DOHH2 (cell line): ENCODE measurements at regions not wholly inside any gene's neighbourhood (a gene's known extent, or its start where the extent isn't known, plus 50 kb on each side); places are given as distances from the start of the nearest gene placed in this dataset.

Source experiments
- H3F3A ChIP-seq: fragments of 200-600 bp; sonication (generic), shearing (Covaris generic); 2 replicates; pipeline ENCODE4 v1.6.0; 2016; ENCODE audit warnings: antibody characterized with exemption, mild to moderate bottlenecking; ENCODE audit not compliant: control insufficient read depth, insufficient read depth
- H3K27ac ChIP-seq: fragments of 200-600 bp; sonication (generic); 2 replicates; pipeline ENCODE4 v1.5.1; 2014; ENCODE audit warnings: low read depth, mild to moderate bottlenecking, low read length, moderate library complexity
- H3K27me3 ChIP-seq: fragments of 200-600 bp; sonication (generic); 2 replicates; pipeline ENCODE4 v1.6.1; 2014; ENCODE audit warnings: mild to moderate bottlenecking, low read length, mixed read lengths; ENCODE audit not compliant: control insufficient read depth
- H3K36me3 ChIP-seq: fragments of 200-600 bp; sonication (generic); 2 replicates; pipeline ENCODE4 v1.6.1; 2014; ENCODE audit warnings: mild to moderate bottlenecking, low read length, moderate library complexity, mixed read lengths; ENCODE audit not compliant: control insufficient read depth
- H3K4me1 ChIP-seq: fragments of 200-600 bp; sonication (generic); 2 replicates; pipeline ENCODE4 v1.6.1; 2014; ENCODE audit warnings: mild to moderate bottlenecking, low read length, mixed read lengths; ENCODE audit not compliant: control insufficient read depth
- H3K4me2 ChIP-seq: fragments of 200-600 bp; sonication (generic); 2 replicates; pipeline ENCODE4 v1.6.0; 2014; ENCODE audit warnings: mild to moderate bottlenecking, low read length, moderate library complexity
- H3K4me3 ChIP-seq: fragments of 200-600 bp; sonication (generic); 2 replicates; pipeline ENCODE4 v1.5.1; 2014; ENCODE audit warnings: mild to moderate bottlenecking, low read length, mixed read lengths
- H3K79me2 ChIP-seq: fragments of 200-600 bp; sonication (generic); 2 replicates; pipeline ENCODE4 v1.6.1; 2014; ENCODE audit warnings: mild to moderate bottlenecking, low read length, mixed read lengths; ENCODE audit not compliant: control insufficient read depth
- H3K9me2 ChIP-seq: fragments of 200-600 bp; sonication (generic); replicated peaks from 2 replicates; pipeline ENCODE4 v1.6.1; 2014; ENCODE audit warnings: mild to moderate bottlenecking, low read length, mixed read lengths; ENCODE audit not compliant: control insufficient read depth
- H3K9me3 ChIP-seq: fragments of 200-600 bp; sonication (generic); 2 replicates; pipeline ENCODE4 v1.6.1; 2014; ENCODE audit warnings: antibody characterized with exemption, low read length, mixed read lengths; ENCODE audit not compliant: control insufficient read depth, insufficient read depth
- H4K20me1 ChIP-seq: fragments of 200-600 bp; sonication (generic); 2 replicates; pipeline ENCODE4 v1.6.0; 2014; ENCODE audit warnings: low read depth, mild to moderate bottlenecking, antibody characterized with exemption, low read length, moderate library complexity; ENCODE audit not compliant: control insufficient read depth, insufficient read depth
- EZH2phosphoT487 ChIP-seq: fragments of 200-600 bp; sonication (generic); IDR thresholded peaks from 2 replicates; pipeline ENCODE4 v1.6.1; 2017; ENCODE audit warnings: borderline replicate concordance, mild to moderate bottlenecking, antibody characterized with exemption, low read length, moderate library complexity, mixed read lengths
- TF ChIP-seq, protein P1 (sequence below): fragments of 200-600 bp; sonication (generic); IDR thresholded peaks from one replicate; pipeline ENCODE4 v1.5.1; 2014; ENCODE audit warnings: antibody characterized with exemption, mild to moderate bottlenecking, low read depth, low read length; ENCODE audit not compliant: poor library complexity, severe bottlenecking

DNA sequence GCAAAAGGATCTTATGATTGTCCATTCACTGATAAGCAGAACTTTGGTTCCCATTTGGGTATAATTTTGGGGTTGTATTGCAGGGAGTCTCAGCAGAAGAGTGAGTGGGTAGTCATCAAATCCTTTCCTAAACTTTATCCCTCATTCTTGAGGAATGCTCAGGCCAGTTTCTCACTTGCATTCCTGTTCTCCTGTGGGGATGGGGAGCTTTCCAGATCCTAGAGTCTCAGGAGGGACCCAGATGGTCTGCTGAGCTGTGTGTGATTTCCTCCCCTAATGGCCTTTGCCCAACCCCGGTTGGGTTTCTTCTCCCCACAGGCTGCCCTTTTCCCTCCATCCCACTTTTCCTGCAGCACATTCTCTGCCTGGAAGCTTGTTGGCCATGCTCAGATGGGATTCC is 79.9 kb downstream of the MIAT start:
- no peaks in the 10 kb centered on the region for H3K36me3 ChIP-seq
- TF ChIP-seq EZH2phosphoT487, result no peak
- TF ChIP-seq, protein P1, sequence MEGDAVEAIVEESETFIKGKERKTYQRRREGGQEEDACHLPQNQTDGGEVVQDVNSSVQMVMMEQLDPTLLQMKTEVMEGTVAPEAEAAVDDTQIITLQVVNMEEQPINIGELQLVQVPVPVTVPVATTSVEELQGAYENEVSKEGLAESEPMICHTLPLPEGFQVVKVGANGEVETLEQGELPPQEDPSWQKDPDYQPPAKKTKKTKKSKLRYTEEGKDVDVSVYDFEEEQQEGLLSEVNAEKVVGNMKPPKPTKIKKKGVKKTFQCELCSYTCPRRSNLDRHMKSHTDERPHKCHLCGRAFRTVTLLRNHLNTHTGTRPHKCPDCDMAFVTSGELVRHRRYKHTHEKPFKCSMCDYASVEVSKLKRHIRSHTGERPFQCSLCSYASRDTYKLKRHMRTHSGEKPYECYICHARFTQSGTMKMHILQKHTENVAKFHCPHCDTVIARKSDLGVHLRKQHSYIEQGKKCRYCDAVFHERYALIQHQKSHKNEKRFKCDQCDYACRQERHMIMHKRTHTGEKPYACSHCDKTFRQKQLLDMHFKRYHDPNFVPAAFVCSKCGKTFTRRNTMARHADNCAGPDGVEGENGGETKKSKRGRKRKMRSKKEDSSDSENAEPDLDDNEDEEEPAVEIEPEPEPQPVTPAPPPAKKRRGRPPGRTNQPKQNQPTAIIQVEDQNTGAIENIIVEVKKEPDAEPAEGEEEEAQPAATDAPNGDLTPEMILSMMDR, result no peak
- H3K9me2 ChIP-seq, result no peaks in the 10 kb centered on the region
- H3K27ac ChIP-seq, result no peak overlapping the region
- no peaks in the 10 kb centered on the region for H3K9me3 ChIP-seq
- H4K20me1 ChIP-seq, result no peaks in the 10 kb centered on the region
- no peak overlapping the region for H3K4me2 ChIP-seq
- H3K27me3 ChIP-seq, result no peaks in the 10 kb centered on the region
- no peaks in the 10 kb centered on the region for H3K4me1 ChIP-seq
- no peaks in the 10 kb centered on the region for H3F3A ChIP-seq
- no peaks in the 10 kb centered on the region for H3K79me2 ChIP-seq
- H3K4me3 ChIP-seq, result no peak overlapping the region

DNA sequence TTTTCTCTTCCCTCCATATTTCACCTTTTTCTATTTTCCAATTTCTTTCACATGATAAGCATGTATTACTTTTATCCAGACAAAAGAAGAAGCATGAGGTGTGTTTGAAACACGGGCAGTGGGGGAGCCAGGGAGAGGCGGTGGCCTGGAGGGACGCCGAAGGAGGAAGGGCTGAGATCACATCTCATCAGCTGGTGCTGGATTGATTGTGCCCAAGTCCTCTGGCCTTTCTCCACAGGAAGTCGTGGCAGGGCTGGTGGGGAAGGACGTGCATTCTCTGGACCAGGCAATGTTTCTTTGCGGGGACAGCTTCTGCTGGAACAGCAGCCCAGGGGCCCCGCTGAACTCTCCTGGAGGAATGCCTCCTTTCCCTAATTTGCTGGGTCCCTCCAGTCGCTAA is 82.9 kb downstream of the MIAT start:
- H3K4me2 ChIP-seq, result no peak overlapping the region
- no peaks in the 10 kb centered on the region for H3K36me3 ChIP-seq
- no peaks in the 10 kb centered on the region for H3K9me3 ChIP-seq
- no peak overlapping the region for H3K4me3 ChIP-seq
- H3F3A ChIP-seq, result no peaks in the 10 kb centered on the region
- H3K27ac ChIP-seq, result no peak overlapping the region
- H3K9me2 ChIP-seq, result no peaks in the 10 kb centered on the region
- no peaks in the 10 kb centered on the region for H4K20me1 ChIP-seq
- H3K4me1 ChIP-seq, result no peaks in the 10 kb centered on the region
- H3K79me2 ChIP-seq, result no peaks in the 10 kb centered on the region
- no peaks in the 10 kb centered on the region for H3K27me3 ChIP-seq
- TF ChIP-seq, protein P1, result no peak
- TF ChIP-seq EZH2phosphoT487, result no peak

DNA sequence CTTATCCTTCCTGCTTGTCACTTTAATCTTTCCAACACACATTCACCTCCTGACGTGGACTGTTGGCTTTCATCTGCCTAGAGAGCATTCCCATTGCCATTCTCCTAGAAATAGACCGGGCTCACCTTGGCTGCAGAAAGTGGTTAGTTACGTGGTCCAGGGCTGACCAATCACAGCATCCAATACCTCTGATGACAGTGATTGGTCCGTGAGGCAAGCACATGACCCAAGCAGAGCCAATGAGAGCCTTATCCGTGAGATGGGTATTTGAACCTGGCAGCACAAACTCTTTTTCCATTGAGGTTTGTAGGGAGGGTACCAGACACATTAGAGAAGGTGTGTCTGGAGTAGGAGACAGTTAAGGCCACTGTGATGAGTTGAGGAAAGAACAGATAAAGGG is 85.8 kb downstream of the MIAT start:
- Histone ChIP-seq H3K9me3 (no peaks in the 10 kb centered on the region), H3K79me2 (no peaks in the 10 kb centered on the region), H3K9me2 (no peaks in the 10 kb centered on the region), H3K4me3 (no peak overlapping the region), H3K27ac (no peak overlapping the region), H3K36me3 (no peaks in the 10 kb centered on the region), H3K27me3 (no peaks in the 10 kb centered on the region), H3F3A (no peaks in the 10 kb centered on the region), H4K20me1 (no peaks in the 10 kb centered on the region), H3K4me2 (no peak overlapping the region), H3K4me1 (no peaks in the 10 kb centered on the region)
- TF ChIP-seq EZH2phosphoT487, result no peak
- TF ChIP-seq, protein P1, result no peak
